Epithelial cell of proximal tubule (primary cell): ENCODE measurements at regions not wholly inside any gene's neighbourhood (a gene's known extent, or its start where the extent isn't known, plus 50 kb on each side); places are given as distances from the start of the nearest gene placed in this dataset.

ENCODE experiments used
- DNase-seq: peaks from one replicate; pipeline ENCODE4 v3.0.0-alpha.2; 2011; ENCODE audit warnings: low read depth
- H3K4me3 ChIP-seq: 2 replicates; pipeline ENCODE4 v1.5.1; 2011; ENCODE audit warnings: low read depth, mild to moderate bottlenecking, low read length
- CTCF ChIP-seq: conservative IDR thresholded peaks from 2 replicates; pipeline ENCODE4 v1.5.1; 2012; ENCODE audit warnings: low read depth, mild to moderate bottlenecking, low read length

DNA sequence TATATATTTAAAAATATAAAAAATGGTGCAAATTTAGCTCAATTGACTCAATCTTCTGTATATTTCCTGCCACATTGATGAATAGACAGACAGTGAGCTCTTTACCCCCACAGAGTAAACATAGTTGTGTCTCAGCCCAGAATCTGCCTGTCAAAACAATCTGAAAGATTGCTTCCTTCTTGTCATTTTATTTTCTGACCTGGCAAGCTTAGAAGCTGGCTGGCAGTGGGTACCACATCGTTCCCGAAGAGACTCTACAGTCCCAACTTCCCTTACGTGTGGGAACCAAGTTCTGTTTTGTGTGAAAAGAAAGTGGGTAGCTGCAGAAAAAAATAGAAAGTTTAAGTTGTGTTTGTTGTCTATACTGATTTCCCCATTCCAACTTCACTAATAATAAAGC, 629.3 kb upstream of the NEGR1 start:
- H3K4me3 ChIP-seq: no peak overlapping the region
- TF ChIP-seq CTCF: no peak

GRCh38 chr1:72896256-72896655, 613.9 kb upstream of the NEGR1 start:
- DNase-seq: no peak
- H3K4me3 ChIP-seq: no peak overlapping the region
- no peak for TF ChIP-seq CTCF

More for the DNA sequence above, 629.3 kb upstream of the NEGR1 start:
- DNase-seq: no peak

- DNase-seq: no peak
- H3K4me3 ChIP-seq: no peak overlapping the region
- no peak for TF ChIP-seq CTCF
Observed at GRCh38 chr1:72892461-72892860, 610.1 kb upstream of the NEGR1 start.

- no peak for TF ChIP-seq CTCF
- no peak overlapping the region for H3K4me3 ChIP-seq
- DNase-seq: no peak
Observed at GRCh38 chr1:72891976-72892375, 609.6 kb upstream of the NEGR1 start.

- TF ChIP-seq CTCF: no peak
- H3K4me3 ChIP-seq: no peak overlapping the region
- DNase-seq: no peak
Observed at GRCh38 chr1:72885841-72886240, 603.5 kb upstream of the NEGR1 start.

GRCh38 chr1:72885017-72885416, 602.7 kb upstream of the NEGR1 start:
- TF ChIP-seq CTCF: no peak
- no peak for DNase-seq
- H3K4me3 ChIP-seq: no peak overlapping the region

GRCh38 chr1:72869873-72870272, 587.5 kb upstream of the NEGR1 start:
- no peak overlapping the region for H3K4me3 ChIP-seq
- no peak for DNase-seq
- TF ChIP-seq CTCF: no peak
